Coronary artery (tissue), 2 donors: ENCODE measurements at regions not wholly inside any gene's neighbourhood (a gene's known extent, or its start where the extent isn't known, plus 50 kb on each side); places are given as distances from the start of the nearest gene placed in this dataset.

Experiments used
- DNase-seq: peaks from one replicate; pipeline ENCODE4 v3.0.0-alpha.2; 2017; ENCODE audit warnings: low spot score
- H3K27ac ChIP-seq, 2 donors: fragments of 200-600 bp; sonication (generic); one replicate each; pipeline ENCODE4 v1.5.1; 2016 to 2019
- H3K4me3 ChIP-seq: fragments of 200-600 bp; sonication (generic); 2 replicates; pipeline ENCODE4 v1.5.1; 2016; ENCODE audit warnings: mild to moderate bottlenecking, moderate library complexity
- CTCF ChIP-seq: fragments of 200-600 bp; sonication (generic); IDR thresholded peaks from one replicate; pipeline ENCODE4 v1.5.1; 2019; ENCODE audit warnings: antibody characterized with exemption

GRCh38 chr1:93815366-93816110 is 63.5 kb downstream of the DNTTIP2 start:
- H3K4me3 ChIP-seq: no peak overlapping the region
- H3K27ac ChIP-seq: no peak overlapping the region
- DNase-seq: no peak
- TF ChIP-seq CTCF: no peak

- TF ChIP-seq CTCF: no peak
- DNase-seq: no peak
- Histone ChIP-seq H3K27ac (no peak overlapping the region), H3K4me3 (no peak overlapping the region)
Measured at GRCh38 chr1:93814795-93815340, 64.1 kb downstream of the DNTTIP2 start.

- DNase-seq: no peak
- no peak overlapping the region for H3K27ac ChIP-seq
- peak; percentile 94 for TF ChIP-seq CTCF
Measured at GRCh38 chr1:93814059-93814794, 64.8 kb downstream of the DNTTIP2 start.

GRCh38 chr1:93813076-93813475 is 65.9 kb downstream of the DNTTIP2 start:
- no peak for DNase-seq
- Histone ChIP-seq H3K4me3 (no peak overlapping the region), H3K27ac (no peak overlapping the region)
- TF ChIP-seq CTCF: no peak

More at GRCh38 chr1:93814059-93814794, 64.8 kb downstream of the DNTTIP2 start:
- H3K4me3 ChIP-seq: no peak overlapping the region

GRCh38 chr1:93811326-93812065 is 67.5 kb downstream of the DNTTIP2 start:
- no peak for TF ChIP-seq CTCF
- Histone ChIP-seq H3K4me3 (no peak overlapping the region), H3K27ac (peak overlapping the region in 1 of 2 donors; percentile 24)
- no peak for DNase-seq

GRCh38 chr1:93810316-93810715 is 68.7 kb downstream of the DNTTIP2 start:
- no peak for TF ChIP-seq CTCF
- DNase-seq: no peak
- no peak overlapping the region for H3K4me3 ChIP-seq
- no peak overlapping the region for H3K27ac ChIP-seq
